ENCODE measurements at regions not wholly inside any gene's neighbourhood (a gene's known extent, or its start where the extent isn't known, plus 50 kb on each side); places are given as distances from the start of the nearest gene placed in this dataset.
"Not testable (repeated sequence)": the region's sequence is repeated elsewhere in the genome, so short reads cannot be mapped to it uniquely, and the experiment has no call there.

DNA sequence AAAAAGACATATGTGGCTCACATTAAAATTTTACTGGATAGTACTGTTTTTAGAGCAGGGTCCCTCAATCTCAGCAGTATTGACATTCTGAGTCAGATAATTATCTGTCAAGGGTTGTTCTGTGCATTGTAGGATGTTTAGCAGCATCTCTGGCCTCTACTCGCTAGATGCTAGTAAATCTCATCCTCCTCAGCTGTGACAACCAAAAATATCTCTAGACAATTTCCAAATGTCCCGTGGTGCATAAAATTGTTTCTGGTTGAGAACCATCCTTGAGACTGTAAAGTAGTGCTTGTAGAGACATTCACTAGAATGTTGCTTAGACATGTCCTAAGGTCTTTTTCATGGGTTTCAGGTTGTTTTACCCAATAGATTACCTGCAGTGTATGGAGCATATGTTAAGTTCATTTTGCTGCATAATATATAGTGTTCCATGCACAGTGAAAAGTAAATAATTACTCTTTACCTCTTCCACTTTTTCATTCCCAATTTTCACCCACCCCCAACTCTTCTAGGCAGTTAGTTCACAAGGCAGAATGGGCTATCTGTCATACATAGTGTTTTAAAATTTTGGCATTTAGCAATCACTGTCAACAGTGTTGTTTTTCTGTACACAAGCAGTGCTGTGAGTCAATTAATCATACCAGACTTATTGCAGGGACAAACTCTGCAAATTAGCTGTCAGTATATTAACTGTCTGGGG is 200.2 kb upstream of the SLC38A2 start:
- Mint-ChIP-seq H3K27ac (no peak overlapping the region), H3K36me3 (peaks cover 8 to 9% of the 10 kb centered on the region in 2 donors), H3K9me3 (peaks cover 5 to 20% of the 10 kb centered on the region in 2 donors)
- ATAC-seq (no peak), DNase-seq (ENCODE audit: low spot score in 2 of 2) (no peak)

DNA sequence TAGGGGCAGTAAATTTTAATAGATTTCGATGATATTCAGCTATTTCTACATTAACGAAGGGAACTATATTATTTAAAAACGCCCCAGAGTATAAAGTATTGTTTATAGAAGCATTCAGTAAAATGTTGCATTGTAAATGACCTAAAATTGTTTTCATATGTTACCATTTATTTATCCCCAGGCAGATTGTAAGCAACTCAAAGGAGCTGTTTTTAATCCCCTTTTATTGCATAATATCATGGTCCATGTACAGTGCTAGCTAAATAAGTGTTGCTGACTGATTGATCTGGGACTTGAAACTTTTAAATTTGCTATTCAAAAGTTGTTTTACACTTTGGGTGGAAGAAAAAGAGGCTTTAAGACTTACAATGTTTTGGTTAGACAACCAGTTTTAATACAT is 199.0 kb upstream of the SLC38A2 start:
- peaks cover 12 to 32% of the 10 kb centered on the region in 2 donors for H3K9me3 Mint-ChIP-seq
- no peak for ATAC-seq
- no peak for DNase-seq (ENCODE audit: low spot score in 2 of 2)
- H3K36me3 Mint-ChIP-seq = peaks cover 15 to 16% of the 10 kb centered on the region in 2 donors
- no peak overlapping the region for H3K27ac Mint-ChIP-seq

DNA sequence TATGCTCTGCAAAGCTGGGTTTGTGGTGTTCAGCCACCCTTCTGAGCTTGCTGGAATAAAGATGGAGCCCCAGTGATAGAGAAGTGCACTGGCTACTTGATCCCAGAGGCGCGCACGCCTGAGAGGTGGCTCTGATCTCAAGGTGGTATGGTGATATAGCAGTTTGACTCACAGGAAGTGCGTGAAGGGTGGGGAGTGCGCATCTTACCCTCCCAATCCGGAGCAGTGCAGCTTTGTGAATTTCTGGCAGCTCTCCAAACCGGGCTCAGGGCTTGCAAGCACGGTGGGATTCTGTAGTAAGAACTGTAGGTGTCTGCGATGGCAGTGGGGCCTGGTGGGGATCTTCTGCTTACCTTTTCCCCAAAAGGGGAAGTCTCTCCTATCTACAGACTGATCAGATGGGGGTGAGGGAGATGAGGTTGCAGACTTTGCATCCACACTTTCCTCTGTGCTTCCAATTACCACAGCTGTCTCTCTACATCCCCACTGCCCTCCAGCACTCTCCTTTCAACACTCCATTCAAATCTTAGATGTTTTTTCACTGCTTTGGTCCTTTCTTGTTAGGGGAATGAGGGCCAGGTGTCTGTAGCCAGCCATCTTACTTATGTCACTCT is 197.4 kb upstream of the SLC38A2 start:
- no peak overlapping the region for H3K27ac Mint-ChIP-seq
- ATAC-seq (no peak), DNase-seq (ENCODE audit: low spot score in 2 of 2) (no peak)
- H3K9me3 Mint-ChIP-seq = peaks cover 18 to 42% of the 10 kb centered on the region in 2 donors
- H3K36me3 Mint-ChIP-seq = peaks cover 24 to 33% of the 10 kb centered on the region in 2 donors

DNA sequence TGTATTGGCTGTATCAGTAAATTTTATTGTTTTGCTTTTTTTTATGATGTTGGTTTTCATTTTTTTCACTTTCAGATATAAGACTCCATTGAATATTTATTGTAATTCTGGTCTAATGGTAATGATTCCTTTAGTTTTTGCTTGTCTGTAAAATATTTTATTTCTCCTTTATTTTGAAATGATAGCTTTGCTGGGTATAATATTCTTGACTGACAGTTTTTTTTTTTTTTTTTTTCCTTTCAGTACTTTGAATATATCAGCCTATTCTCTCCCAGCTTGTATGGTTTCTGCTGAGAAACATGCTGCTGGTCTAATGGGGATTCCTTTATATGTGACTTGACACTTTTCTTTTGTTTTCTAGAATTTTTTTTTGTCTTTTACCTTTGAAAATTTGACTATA is 195.1 kb upstream of the SLC38A2 start:
- H3K27ac Mint-ChIP-seq = no peak overlapping the region
- DNase-seq (ENCODE audit: low spot score in 2 of 2) (no peak), ATAC-seq (no peak)
- peaks cover 24 to 36% of the 10 kb centered on the region in 2 donors for H3K36me3 Mint-ChIP-seq
- H3K9me3 Mint-ChIP-seq = peaks cover 22 to 42% of the 10 kb centered on the region in 2 donors

DNA sequence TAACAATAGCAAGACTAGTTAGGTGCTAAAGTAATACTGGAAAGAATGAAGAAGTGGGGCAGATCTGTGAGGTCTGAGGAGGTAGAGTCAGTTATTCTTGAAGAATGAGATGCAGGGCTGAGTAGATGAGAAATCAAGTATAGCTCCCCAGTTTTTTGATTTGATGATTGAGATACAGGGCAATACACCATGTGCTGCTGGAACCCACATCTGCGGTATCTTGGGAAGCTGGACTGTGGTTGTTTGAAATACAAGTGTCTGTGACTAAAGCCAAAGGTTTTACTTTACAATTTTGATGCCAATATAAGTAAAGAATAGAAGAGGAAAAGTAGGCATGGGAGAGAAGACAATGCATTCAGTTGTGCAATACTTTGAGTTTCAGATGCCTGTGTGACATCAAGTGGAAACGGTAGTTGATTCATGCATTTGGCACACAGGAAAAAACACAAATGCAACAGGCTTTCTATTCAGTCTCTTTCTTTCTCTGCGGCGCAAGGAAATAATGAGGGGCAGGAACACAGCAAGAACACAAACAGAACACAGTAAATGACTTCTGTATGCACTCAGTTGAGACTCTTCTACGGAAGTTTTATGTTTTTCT is 190.2 kb upstream of the SLC38A2 start:
- H3K36me3 Mint-ChIP-seq = peaks cover 15 to 33% of the 10 kb centered on the region in 2 donors
- peaks cover 20 to 28% of the 10 kb centered on the region in 2 donors for H3K9me3 Mint-ChIP-seq
- DNase-seq (ENCODE audit: low spot score in 2 of 2) (no peak), ATAC-seq (peak; percentile 26 to 75)
- H3K27ac Mint-ChIP-seq = peak overlapping the region; percentile 0 to 13

DNA sequence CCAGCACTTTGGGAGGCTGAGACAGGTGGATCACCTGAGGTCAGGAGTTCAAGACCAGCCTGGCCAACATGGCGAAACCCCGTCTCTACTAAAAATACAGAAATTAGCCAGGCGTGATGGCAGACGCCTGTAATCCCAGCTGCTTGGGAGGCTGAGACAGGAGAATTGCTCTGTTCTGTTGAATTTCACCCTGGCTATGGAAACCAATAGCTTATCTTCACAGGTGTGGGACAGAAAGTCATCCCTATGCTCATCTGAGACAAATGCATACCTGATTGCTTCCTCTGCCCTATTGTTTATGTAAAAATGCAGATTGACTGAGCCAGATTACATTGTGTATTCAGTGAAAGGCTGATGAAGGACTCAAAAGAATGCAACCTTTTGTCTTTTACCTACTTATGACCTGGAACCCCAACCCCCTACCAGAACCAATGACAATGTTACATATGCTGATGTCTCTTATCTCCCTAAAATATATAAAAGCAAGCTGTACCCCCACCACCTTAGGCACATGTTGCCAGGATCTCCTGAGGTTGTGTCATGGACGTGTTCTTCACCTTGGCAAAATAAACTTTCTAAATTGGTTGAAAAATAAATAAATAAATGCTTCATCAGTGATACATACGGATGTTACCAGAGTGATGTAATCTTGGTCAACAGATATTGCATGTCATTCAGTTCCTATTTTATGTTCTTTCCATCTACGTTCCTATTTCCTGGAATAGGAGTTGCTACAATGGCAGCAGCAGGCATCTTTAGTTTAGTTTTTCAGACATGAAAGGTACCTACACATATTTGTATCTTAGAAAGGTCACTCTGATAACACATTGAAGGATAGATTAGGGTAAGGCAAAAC is 189.4 kb upstream of the SLC38A2 start:
- DNase-seq (ENCODE audit: low spot score in 2 of 2); ATAC-seq: not testable (repeated sequence)
- H3K27ac Mint-ChIP-seq = peak overlapping the region; percentile 0 to 13
- H3K9me3 Mint-ChIP-seq = peaks cover 18 to 26% of the 10 kb centered on the region in 2 donors
- peaks cover 14 to 34% of the 10 kb centered on the region in 2 donors for H3K36me3 Mint-ChIP-seq

DNA sequence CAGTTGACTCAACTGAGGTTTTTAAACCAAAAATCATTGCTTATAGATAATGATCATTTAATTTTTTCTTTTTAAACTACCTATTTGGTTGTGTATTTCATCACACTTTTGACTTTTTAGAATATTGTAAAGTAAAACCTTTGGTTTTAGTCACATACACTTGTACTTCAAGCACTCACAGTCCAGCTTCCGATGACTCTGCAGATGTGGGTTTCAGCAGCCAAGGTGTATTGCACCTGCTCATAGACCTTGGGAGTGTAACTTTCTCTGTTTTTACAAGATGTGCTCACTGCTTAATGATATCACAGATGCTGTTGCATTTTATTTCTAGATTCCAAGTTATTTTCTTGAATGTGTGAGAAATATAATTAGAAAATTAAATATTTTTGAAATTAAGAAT is 188.3 kb upstream of the SLC38A2 start:
- Mint-ChIP-seq H3K9me3 (peaks cover 9 to 19% of the 10 kb centered on the region in 2 donors), H3K36me3 (peaks cover 3 to 27% of the 10 kb centered on the region in 2 donors), H3K27ac (no peak overlapping the region)
- no peak for ATAC-seq
- DNase-seq (ENCODE audit: low spot score in 2 of 2) = no peak

DNA sequence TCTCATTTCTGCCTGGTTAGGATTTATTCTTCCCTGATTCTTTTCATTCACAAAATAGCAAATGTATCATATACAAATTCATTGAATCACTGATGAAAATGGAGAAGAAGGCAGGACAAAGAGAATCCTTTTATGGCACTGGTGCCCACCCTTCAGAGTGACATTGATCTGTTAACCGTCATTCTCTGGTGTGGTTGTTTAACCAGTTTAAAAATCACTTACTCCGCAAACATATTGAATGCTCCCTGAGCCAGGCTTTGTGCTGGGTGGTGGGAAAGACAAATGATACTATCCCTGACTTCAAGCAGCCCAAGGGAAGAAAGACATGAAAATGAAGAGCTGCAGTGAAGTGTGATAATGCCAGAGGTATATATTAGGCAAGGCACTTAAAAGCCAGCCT is 187.5 kb upstream of the SLC38A2 start:
- no peak overlapping the region for H3K27ac Mint-ChIP-seq
- peaks cover under 1 to 26% of the 10 kb centered on the region in 2 donors for H3K36me3 Mint-ChIP-seq
- H3K9me3 Mint-ChIP-seq = peaks cover 9 to 16% of the 10 kb centered on the region in 2 donors
- ATAC-seq = no peak
- no peak for DNase-seq (ENCODE audit: low spot score in 2 of 2)

DNA sequence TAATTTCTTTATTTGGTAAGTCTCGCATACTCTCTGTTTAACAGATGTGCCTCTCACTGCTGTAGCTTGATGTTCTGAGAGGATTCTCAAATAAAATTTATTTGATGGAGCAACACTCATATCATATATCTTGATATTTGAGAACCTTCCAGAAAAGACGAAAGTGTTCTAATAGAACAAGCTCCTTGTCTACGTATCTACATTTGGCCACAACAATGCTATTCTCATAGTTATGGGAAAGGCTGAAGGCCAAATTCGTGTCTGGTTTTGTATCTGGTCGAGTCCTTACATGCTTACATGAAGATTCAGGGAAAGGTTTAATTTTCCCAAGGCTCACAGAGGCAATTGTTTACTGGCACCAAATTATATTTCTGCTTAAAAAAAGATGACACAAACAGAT is 186.7 kb upstream of the SLC38A2 start:
- Mint-ChIP-seq H3K27ac (no peak overlapping the region), H3K9me3 (peaks cover 10 to 19% of the 10 kb centered on the region in 2 donors), H3K36me3 (peaks cover 4 to 29% of the 10 kb centered on the region in 2 donors)
- ATAC-seq (no peak), DNase-seq (ENCODE audit: low spot score in 2 of 2) (no peak)

DNA sequence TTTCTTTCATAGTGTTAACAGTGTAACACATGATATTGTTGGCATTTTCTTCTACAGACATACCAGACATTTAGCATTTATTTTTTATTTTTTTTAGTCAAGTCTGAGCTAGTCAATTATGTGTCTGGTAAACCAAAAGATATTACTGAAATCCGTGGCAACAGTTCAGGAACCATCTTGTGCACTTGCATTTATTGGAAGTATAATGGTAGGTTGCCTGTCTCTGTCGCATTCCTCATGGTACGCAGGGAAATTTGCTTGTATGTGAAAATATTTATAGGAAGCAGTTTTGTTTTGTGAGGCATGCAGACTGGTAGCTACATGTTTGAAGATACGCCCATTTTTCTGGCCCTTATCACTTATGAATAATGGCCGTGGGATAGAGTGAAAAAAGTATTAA is 186.1 kb upstream of the SLC38A2 start:
- Mint-ChIP-seq H3K27ac (no peak overlapping the region), H3K9me3 (peaks cover 8 to 19% of the 10 kb centered on the region in 2 donors), H3K36me3 (peaks cover 4 to 35% of the 10 kb centered on the region in 2 donors)
- ATAC-seq (no peak), DNase-seq (ENCODE audit: low spot score in 2 of 2) (no peak)

DNA sequence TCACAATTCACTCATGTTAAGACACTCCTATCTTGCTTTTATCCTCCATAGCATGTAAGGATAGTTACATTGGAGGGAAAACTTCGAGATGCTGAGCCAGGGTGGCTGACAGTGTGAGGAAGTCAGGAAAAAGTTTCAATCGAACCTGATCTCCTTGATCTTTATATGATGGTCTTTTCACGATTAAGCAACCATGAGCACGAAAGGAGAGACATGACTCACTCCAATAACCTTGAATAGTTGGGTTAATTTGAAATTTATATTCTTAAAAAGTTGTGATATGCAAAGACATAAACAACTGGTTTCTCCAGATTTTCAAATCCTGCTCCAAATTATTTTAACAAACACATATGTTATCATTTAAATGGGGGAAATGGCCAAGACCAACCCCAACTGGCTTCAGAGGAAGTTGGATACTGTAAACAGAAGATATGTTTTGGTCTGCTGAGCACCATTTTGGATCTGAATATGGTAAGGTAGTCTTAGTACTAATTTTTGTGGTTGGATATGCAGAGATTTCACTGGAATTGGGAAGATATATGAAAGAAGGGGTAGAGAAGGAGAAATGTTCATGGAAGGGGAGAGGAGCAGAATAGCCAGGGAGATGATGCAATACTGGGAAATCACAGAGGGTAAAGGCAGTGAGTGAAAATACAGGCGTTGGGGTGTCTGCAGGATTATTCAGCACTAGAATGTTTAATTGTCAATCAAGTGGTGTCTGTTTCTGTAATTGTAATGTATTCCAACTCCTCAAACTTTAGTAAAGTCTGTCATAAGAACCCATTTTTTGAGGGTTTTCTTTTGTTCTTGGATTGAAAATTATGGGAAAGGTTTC is 185.2 kb upstream of the SLC38A2 start:
- peaks cover 4 to 35% of the 10 kb centered on the region in 2 donors for H3K36me3 Mint-ChIP-seq
- DNase-seq (ENCODE audit: low spot score in 2 of 2) (no peak), ATAC-seq (no peak)
- peaks cover 8 to 19% of the 10 kb centered on the region in 2 donors for H3K9me3 Mint-ChIP-seq
- peak overlapping the region in 1 of 2 donors; percentile 64 for H3K27ac Mint-ChIP-seq

DNA sequence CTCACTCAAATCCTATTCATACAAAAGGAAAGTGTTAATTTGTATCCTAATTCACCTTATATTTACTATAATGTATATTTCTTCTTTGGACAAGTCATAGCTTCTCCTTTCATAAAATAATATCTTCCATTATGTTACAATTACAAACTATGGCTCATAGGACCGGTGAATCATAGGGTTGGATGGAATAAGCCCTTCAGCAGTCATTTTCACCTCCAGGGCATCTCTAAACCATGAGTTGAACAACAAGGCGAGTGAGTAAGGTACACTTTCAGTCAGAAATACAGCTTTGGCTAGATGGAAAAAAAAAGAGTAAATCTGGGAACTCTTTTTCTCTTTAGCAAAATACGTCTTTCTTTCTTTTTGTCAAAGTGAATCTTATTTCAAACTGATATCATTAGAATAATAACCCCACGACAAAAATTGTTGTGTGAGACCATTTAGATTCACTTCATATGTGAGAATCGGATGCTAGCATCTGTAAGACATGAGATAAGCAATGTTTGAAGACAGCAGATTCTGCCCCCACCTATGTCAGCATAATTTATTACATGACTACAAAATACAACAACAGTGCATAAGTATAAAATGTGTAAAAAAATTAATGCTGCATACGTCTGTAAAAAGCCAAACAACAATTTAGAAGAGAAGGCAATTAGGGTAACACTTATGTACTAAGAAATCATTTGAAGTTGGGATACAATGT is 184.4 kb upstream of the SLC38A2 start:
- peak overlapping the region; percentile 64 to 93 for H3K27ac Mint-ChIP-seq
- H3K36me3 Mint-ChIP-seq = peaks cover 4 to 35% of the 10 kb centered on the region in 2 donors
- DNase-seq (ENCODE audit: low spot score in 2 of 2) (no peak), ATAC-seq (peak; percentile 97 to 99)
- peaks cover 8 to 19% of the 10 kb centered on the region in 2 donors for H3K9me3 Mint-ChIP-seq

DNA sequence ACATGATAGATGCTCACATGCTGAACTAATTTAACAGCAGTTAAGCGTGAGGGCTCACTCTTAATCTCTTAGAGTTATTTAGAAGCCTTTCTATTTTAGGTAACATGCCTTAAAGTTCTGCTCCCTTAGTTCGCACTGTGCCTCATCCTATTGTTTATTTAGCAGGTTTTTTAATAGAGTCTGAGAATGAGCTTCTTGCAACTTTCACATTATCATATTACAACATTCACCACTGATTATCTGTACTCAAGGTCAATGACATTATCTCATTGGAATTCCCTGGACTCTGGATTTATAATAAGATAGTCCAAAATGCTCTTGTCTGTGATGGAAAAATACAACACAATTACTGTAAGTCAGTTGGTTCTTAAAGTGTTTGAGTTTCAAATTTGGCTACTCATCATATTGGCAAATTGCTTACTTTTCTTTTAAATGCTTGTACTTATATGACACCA is 183.6 kb upstream of the SLC38A2 start:
- Mint-ChIP-seq H3K27ac (peak overlapping the region in 1 of 2 donors; percentile 22), H3K36me3 (peaks cover 5 to 35% of the 10 kb centered on the region in 2 donors), H3K9me3 (peaks cover 8 to 19% of the 10 kb centered on the region in 2 donors)
- DNase-seq (ENCODE audit: low spot score in 2 of 2) = no peak
- ATAC-seq = no peak

DNA sequence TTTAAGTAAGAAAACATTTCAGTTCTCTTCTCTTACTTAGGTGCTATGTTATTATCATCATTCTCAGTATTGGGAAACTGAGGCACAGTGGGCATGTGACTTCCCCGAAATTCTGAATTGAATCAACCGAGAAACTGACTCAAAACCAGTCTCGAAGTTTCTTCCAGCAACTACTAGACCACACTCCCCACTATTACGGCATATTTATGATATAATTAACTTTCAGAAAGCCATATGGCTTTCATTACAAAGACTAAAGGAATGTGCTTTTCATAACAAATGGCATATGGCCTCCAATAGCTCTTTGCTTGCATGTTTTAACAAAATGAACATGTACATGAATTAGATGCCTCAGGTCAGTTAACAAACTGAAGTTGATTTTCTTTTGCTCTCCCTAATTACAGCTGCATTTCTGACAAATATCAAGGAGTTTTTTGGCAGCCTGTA is 182.9 kb upstream of the SLC38A2 start:
- DNase-seq (ENCODE audit: low spot score in 2 of 2) (no peak), ATAC-seq (no peak)
- Mint-ChIP-seq H3K36me3 (peaks cover 7 to 35% of the 10 kb centered on the region in 2 donors), H3K9me3 (peaks cover 8 to 19% of the 10 kb centered on the region in 2 donors), H3K27ac (peak overlapping the region in 1 of 2 donors; percentile 25)

DNA sequence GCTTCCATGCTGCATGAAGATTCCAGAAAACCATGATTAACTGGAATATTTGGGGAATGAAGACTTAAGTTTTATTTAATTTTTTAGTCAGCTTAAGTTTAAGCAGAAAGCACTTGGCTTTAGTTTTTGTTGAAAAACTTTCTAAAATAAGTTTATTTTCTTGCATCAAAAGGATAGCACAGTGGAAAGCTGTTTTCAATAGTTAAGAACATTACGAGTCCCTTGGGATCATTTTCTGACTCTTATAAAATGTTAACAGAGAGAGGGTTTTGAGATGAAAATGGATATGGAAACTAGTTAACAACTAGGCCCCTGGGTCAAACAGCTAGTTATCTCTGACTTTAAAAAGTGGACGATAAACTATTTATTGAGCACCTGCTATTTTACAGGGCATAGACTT is 181.9 kb upstream of the SLC38A2 start:
- peaks cover 7 to 35% of the 10 kb centered on the region in 2 donors for H3K36me3 Mint-ChIP-seq
- H3K27ac Mint-ChIP-seq = no peak overlapping the region
- ATAC-seq = no peak
- peaks cover 12 to 19% of the 10 kb centered on the region in 2 donors for H3K9me3 Mint-ChIP-seq
- DNase-seq (ENCODE audit: low spot score in 2 of 2) = no peak

Data from activated naive CD4-positive, alpha-beta T cell treated with anti-CD3 and anti-CD28 coated beads, Interleukin-2, amount 50 U/mL, for 72 hours (primary cell).